Natural killer cell (primary cell): ENCODE measurements at regions not wholly inside any gene's neighbourhood (a gene's known extent, or its start where the extent isn't known, plus 50 kb on each side); places are given as distances from the start of the nearest gene placed in this dataset.
"Not testable (repeated sequence)": the region's sequence is repeated elsewhere in the genome, so short reads cannot be mapped to it uniquely, and the experiment has no call there.

Experiments used
- ATAC-seq, 3 donors: fragments of 150-1000 bp in 2 of 3; fragments of 200-7000 bp in 1 of 3; cut with Tn5 transposase; 1 replicate in 1 of 3; 2 replicates in 2 of 3; pipeline ENCODE4 v1.10.0; 2021; ENCODE audit warnings: mild to moderate bottlenecking in 2 of 3, moderate library complexity in 2 of 3
- DNase-seq, 2 donors: peaks; one replicate each; pipeline versions ENCODE4 v3.0.0 to v3.0.0-alpha.2; 2013 to 2021; ENCODE audit warnings: mixed read lengths in 1 of 2
- H3K27ac ChIP-seq: one replicate; pipeline ENCODE4 v1.5.1; 2013; ENCODE audit warnings: mild to moderate bottlenecking, low read length
- H3K27me3 ChIP-seq: one replicate; pipeline ENCODE4 v1.6.1; 2013; ENCODE audit warnings: low read length; ENCODE audit not compliant: control insufficient read depth, insufficient read depth
- H3K36me3 ChIP-seq: one replicate; pipeline ENCODE4 v1.6.1; 2013; ENCODE audit warnings: low read length; ENCODE audit not compliant: control insufficient read depth, insufficient read depth
- H3K4me1 ChIP-seq: one replicate; pipeline ENCODE4 v1.6.1; 2013; ENCODE audit warnings: low read length; ENCODE audit not compliant: control insufficient read depth, insufficient read depth
- H3K4me3 ChIP-seq: one replicate; pipeline ENCODE4 v1.5.1; 2013; ENCODE audit warnings: low read length
- H3K9me3 ChIP-seq: one replicate; pipeline ENCODE4 v1.6.1; 2013; ENCODE audit warnings: low read length; ENCODE audit not compliant: control insufficient read depth, insufficient read depth
- H3K27ac Mint-ChIP-seq, 2 donors: one replicate each; pipeline ENCODE4 v1.8.0; 2022; ENCODE audit warnings: mild to moderate bottlenecking in 2 of 2, mixed read lengths in 2 of 2, moderate library complexity in 1 of 2
- H3K27me3 Mint-ChIP-seq, 2 donors: one replicate each; pipeline ENCODE4 v1.8.0; 2022; ENCODE audit warnings: low read depth in 2 of 2, mixed read lengths in 2 of 2
- H3K36me3 Mint-ChIP-seq: one replicate; pipeline ENCODE4 v1.8.0; 2022; ENCODE audit warnings: mixed read lengths
- H3K4me1 Mint-ChIP-seq, 2 donors: one replicate each; pipeline ENCODE4 v1.8.0; 2022; ENCODE audit warnings: mixed read lengths in 2 of 2
- H3K4me3 Mint-ChIP-seq: one replicate; pipeline ENCODE4 v1.8.0; 2022; ENCODE audit warnings: mild to moderate bottlenecking, moderate library complexity, mixed read lengths
- H3K9me3 Mint-ChIP-seq, 2 donors: one replicate each; pipeline ENCODE4 v1.8.0; 2022; ENCODE audit warnings: mixed read lengths in 2 of 2
- WGBS: methylation state at CpG from one replicate; pipeline ENCODE4 v1.1.7; 2013; ENCODE audit warnings: missing lambda C conversion rate; ENCODE audit not compliant: insufficient coverage; 5-methylcytosine and 5-hydroxymethylcytosine counted together
- intact Hi-C: fragments of 100-400 bp; cut with micrococcal nuclease; formaldehyde crosslinking; loops from one replicate; pipeline ENCODE4 v1.14.2; 2022
- TF ChIP-seq, protein P1 (sequence below): fragments of 200-600 bp; IDR thresholded peaks from one replicate; pipeline ENCODE4 v1.8.0; 2022; ENCODE audit warnings: antibody characterized with exemption

DNA sequence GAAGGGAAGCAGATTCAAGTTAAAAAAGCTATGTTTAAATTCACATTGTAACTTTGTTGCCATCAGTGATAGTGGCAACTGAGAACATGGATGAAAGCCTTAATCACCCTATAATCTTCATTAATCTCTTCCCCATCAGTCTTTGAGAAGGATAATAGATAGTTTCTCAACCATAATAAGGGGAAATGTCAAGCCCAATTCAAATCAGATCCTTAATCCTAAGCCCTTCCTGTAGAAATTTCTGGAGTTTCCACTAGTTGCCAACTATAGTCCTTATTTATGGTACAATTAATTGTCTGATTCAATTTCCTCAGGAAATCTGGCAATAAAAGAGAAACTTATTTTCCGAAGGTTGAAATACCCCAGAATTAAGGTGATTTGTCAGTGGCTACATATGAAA is 431.8 kb downstream of the ZWINT start:
- ATAC-seq = no peak
- no peaks in the 10 kb centered on the region for H3K27me3 ChIP-seq
- TF ChIP-seq, protein P1, sequence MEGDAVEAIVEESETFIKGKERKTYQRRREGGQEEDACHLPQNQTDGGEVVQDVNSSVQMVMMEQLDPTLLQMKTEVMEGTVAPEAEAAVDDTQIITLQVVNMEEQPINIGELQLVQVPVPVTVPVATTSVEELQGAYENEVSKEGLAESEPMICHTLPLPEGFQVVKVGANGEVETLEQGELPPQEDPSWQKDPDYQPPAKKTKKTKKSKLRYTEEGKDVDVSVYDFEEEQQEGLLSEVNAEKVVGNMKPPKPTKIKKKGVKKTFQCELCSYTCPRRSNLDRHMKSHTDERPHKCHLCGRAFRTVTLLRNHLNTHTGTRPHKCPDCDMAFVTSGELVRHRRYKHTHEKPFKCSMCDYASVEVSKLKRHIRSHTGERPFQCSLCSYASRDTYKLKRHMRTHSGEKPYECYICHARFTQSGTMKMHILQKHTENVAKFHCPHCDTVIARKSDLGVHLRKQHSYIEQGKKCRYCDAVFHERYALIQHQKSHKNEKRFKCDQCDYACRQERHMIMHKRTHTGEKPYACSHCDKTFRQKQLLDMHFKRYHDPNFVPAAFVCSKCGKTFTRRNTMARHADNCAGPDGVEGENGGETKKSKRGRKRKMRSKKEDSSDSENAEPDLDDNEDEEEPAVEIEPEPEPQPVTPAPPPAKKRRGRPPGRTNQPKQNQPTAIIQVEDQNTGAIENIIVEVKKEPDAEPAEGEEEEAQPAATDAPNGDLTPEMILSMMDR = no peak
- no peak overlapping the region for H3K27ac Mint-ChIP-seq
- H3K9me3 Mint-ChIP-seq = peaks cover 10 to 18% of the 10 kb centered on the region in 2 donors
- intact Hi-C loops = no loop called here
- H3K4me1 Mint-ChIP-seq = no peaks in the 10 kb centered on the region
- no peaks in the 10 kb centered on the region for H3K36me3 Mint-ChIP-seq
- DNase-seq = no peak
- WGBS = no CpG with 5 or more reads among the region's 1 CpG
- H3K27me3 Mint-ChIP-seq = no peaks in the 10 kb centered on the region
- no peak overlapping the region for H3K4me3 Mint-ChIP-seq
- no peaks in the 10 kb centered on the region for H3K36me3 ChIP-seq
- no peaks in the 10 kb centered on the region for H3K4me1 ChIP-seq
- no peak overlapping the region for H3K4me3 ChIP-seq
- peaks cover 2% of the 10 kb centered on the region for H3K9me3 ChIP-seq
- no peak overlapping the region for H3K27ac ChIP-seq

DNA sequence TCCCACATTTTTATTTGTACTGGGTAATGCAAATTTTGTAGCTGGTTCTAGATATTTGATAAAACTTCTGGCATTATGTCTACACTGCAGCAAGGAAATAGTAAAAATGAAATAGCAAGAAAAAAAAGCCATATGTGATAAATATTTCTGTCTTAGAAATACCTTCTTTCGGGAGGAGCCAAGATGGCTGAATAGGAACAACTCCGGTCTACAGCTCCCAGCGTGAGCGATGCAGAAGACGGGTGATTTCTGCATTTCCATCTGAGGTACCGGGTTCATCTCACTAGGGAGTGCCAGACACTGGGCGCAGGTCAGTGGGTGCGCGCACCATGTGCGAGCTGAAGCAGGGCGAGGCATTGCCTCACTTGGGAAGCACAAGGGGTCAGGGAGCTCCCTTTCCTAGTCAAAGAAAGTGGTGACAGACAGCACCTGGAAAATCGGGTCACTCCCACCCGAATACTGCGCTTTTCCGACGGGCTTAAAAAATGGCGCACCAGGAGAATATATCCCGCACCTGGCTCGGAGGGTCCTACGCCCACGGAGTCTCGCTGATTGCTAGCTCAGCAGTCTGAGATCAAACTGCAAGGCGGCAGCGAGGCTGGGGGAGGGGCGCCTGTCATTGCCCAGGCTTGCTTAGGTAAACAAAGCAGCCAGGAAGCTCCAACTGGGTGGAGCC is 461.4 kb downstream of the ZWINT start:
- H3K27me3 ChIP-seq, H3K9me3 ChIP-seq, DNase-seq, H3K27ac Mint-ChIP-seq, H3K4me3 Mint-ChIP-seq, intact Hi-C loops, H3K4me1 Mint-ChIP-seq, H3K4me1 ChIP-seq, H3K36me3 ChIP-seq, H3K4me3 ChIP-seq, H3K27ac ChIP-seq, ATAC-seq, H3K27me3 Mint-ChIP-seq: not testable (repeated sequence)
- Mint-ChIP-seq H3K9me3 (peaks cover 14 to 17% of the 10 kb centered on the region in 2 donors), H3K36me3 (peaks cover 12% of the 10 kb centered on the region)
- 89% methylated on average over 22 of the region's 25 CpGs for WGBS

DNA sequence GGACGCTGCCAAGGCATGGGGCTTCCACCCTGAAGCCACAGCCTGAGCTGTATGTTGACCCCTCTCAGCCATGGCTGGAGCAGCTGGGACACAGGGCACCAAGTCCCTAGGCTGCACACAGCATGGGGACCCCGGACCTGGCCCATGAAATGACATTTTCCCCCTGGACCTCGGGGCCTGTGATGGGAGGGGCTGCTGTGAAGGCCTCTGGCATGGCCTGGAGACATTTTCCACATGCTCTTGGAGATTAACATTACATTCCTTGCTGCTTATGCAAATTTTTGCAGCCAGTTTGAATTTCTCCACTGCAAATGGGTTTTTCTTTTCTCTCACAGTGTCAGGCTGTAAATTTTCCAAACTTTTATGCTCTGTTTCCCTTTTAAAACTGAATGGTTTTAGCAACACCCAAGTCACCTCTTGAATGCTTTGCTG is 463.6 kb downstream of the ZWINT start:
- H3K4me1 ChIP-seq = no peaks in the 10 kb centered on the region
- no peak overlapping the region for H3K27ac ChIP-seq
- H3K4me3 ChIP-seq = no peak overlapping the region
- H3K36me3 ChIP-seq = no peaks in the 10 kb centered on the region
- no peak for ATAC-seq
- Mint-ChIP-seq H3K27ac (no peak overlapping the region), H3K27me3 (no peaks in the 10 kb centered on the region), H3K36me3 (peaks cover 5% of the 10 kb centered on the region), H3K4me3 (no peak overlapping the region), H3K4me1 (no peaks in the 10 kb centered on the region), H3K9me3 (peaks cover 15 to 17% of the 10 kb centered on the region in 2 donors)
- H3K9me3 ChIP-seq = peaks cover 5% of the 10 kb centered on the region
- no peak for DNase-seq
- intact Hi-C loops = no loop called here
- TF ChIP-seq, protein P1 = no peak
- H3K27me3 ChIP-seq = no peaks in the 10 kb centered on the region
- WGBS = 60% methylated on average over 3 of the region's 3 CpGs

DNA sequence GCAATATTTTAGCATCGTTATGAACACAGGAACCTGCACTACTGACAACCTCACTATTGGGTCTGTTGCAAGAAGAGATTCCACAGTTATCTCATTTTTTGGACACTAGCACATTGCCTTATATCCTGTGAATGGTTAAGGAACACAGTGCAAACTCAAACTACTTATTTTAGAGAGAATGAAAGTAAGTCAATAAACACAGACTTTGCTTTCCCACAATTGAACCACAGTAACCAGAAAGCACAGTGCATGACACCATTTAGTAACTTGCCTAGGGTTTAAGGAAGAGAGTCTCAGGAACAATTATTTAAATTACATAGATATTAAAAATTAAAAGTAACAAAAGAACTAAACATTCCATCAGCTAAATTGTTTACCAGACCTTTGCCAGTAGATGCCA is 468.8 kb downstream of the ZWINT start:
- Histone ChIP-seq H3K9me3 (peaks cover 6% of the 10 kb centered on the region), H3K4me1 (no peaks in the 10 kb centered on the region), H3K27me3 (no peaks in the 10 kb centered on the region), H3K4me3 (no peak overlapping the region), H3K36me3 (no peaks in the 10 kb centered on the region), H3K27ac (no peak overlapping the region)
- no peak overlapping the region for H3K4me3 Mint-ChIP-seq
- no peaks in the 10 kb centered on the region for H3K27me3 Mint-ChIP-seq
- H3K27ac Mint-ChIP-seq = no peak overlapping the region
- TF ChIP-seq, protein P1 = no peak
- H3K36me3 Mint-ChIP-seq = no peaks in the 10 kb centered on the region
- intact Hi-C loops = no loop called here
- WGBS = 55% methylated on average over 1 of the region's 1 CpG
- ATAC-seq (no peak), DNase-seq (no peak)
- H3K4me1 Mint-ChIP-seq = no peaks in the 10 kb centered on the region
- H3K9me3 Mint-ChIP-seq = peaks cover 10 to 14% of the 10 kb centered on the region in 2 donors
